Activated naive CD8-positive, alpha-beta T cell treated with anti-CD3 and anti-CD28 coated beads for 36 hours (primary cell): ENCODE measurements at regions not wholly inside any gene's neighbourhood (a gene's known extent, or its start where the extent isn't known, plus 50 kb on each side); places are given as distances from the start of the nearest gene placed in this dataset.

ENCODE experiments used
- DNase-seq: peaks from one replicate; pipeline ENCODE4 v3.0.0; 2021
- H3K27ac Mint-ChIP-seq: one replicate; pipeline ENCODE4 v1.8.0; 2022; ENCODE audit warnings: mild to moderate bottlenecking, moderate library complexity, mixed read lengths
- H3K27me3 Mint-ChIP-seq: one replicate; pipeline ENCODE4 v1.8.0; 2022; ENCODE audit warnings: mild to moderate bottlenecking, mixed read lengths
- H3K36me3 Mint-ChIP-seq: one replicate; pipeline ENCODE4 v1.8.0; 2021; ENCODE audit warnings: mild to moderate bottlenecking, mixed read lengths
- H3K4me1 Mint-ChIP-seq: one replicate; pipeline ENCODE4 v1.8.0; 2021; ENCODE audit warnings: mixed read lengths
- H3K4me3 Mint-ChIP-seq: one replicate; pipeline ENCODE4 v1.8.0; 2022; ENCODE audit warnings: mild to moderate bottlenecking, moderate library complexity, mixed read lengths
- H3K9me3 Mint-ChIP-seq: one replicate; pipeline ENCODE4 v1.8.0; 2022; ENCODE audit warnings: mixed read lengths

DNA sequence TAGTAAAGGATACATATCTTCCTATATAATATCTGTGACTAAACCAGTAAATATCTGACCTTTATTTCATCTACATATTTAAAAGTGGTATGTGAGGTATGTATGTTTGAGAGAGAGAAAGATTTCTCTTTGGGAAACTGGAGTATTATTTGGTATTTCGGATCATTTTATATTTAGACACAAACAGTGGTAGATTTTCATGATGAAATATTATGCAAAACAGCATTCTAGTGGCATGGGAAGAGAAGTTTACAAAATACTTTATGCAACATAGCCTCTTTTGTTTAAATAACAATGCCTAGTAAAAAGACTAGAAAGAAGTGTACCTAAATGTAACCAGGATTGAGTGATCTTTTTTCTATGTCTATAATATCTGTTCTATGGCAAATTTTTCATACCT, 98.6 kb upstream of the TMEM168 start:
- DNase-seq = no peak
- Mint-ChIP-seq H3K27me3 (no peaks in the 10 kb centered on the region), H3K36me3 (peaks cover 31% of the 10 kb centered on the region), H3K9me3 (no peaks in the 10 kb centered on the region), H3K4me3 (no peak overlapping the region), H3K4me1 (peaks cover 5% of the 10 kb centered on the region), H3K27ac (no peak overlapping the region)

DNA sequence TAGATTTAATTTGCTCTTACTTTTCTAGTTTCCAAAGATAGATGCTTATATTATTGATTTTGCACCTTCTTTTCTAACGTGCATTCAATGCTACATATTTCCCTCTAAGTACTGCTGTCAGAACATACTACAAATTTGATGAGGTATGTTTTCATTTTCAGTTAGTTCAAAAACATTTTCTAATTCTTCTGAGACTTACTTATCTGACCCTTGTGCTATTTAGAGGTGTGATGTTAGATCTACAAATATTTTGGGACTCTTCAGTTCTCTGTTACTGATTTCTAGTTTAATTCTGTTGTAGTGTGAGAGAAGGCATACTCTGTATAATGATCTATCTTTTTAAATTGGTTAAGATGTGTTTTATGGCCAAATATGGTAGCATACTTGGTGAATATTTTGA, 97.8 kb upstream of the TMEM168 start:
- H3K36me3 Mint-ChIP-seq = peaks cover 25% of the 10 kb centered on the region
- DNase-seq = no peak
- H3K27ac Mint-ChIP-seq = no peak overlapping the region
- H3K4me1 Mint-ChIP-seq = peaks cover 7% of the 10 kb centered on the region
- no peaks in the 10 kb centered on the region for H3K27me3 Mint-ChIP-seq
- H3K4me3 Mint-ChIP-seq = no peak overlapping the region
- H3K9me3 Mint-ChIP-seq = no peaks in the 10 kb centered on the region

GRCh38 chr7:112887337-112887736, 97.1 kb upstream of the TMEM168 start:
- peaks cover 25% of the 10 kb centered on the region for H3K36me3 Mint-ChIP-seq
- no peak overlapping the region for H3K27ac Mint-ChIP-seq
- no peak for DNase-seq
- no peaks in the 10 kb centered on the region for H3K27me3 Mint-ChIP-seq
- no peak overlapping the region for H3K4me3 Mint-ChIP-seq
- H3K9me3 Mint-ChIP-seq = no peaks in the 10 kb centered on the region
- peaks cover 9% of the 10 kb centered on the region for H3K4me1 Mint-ChIP-seq

DNA sequence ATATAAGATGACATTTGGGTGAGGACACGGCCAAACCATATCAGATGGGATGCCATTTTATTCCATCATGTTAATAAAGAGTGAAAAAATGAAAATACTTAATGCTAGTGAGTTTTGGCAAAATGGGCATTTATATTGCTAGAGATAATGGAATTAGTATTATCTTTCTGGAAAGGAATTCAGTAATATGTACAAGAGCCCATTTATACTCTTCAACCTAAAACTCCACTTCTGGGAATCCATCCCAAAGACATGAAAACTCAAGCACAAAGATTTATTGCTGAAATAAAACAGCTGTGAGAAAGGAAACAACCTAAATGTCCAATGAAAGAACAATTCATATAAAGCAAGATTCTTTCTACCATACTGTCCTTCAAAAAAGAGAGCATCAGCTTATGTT, 96.0 kb upstream of the TMEM168 start:
- Mint-ChIP-seq H3K36me3 (peaks cover 21% of the 10 kb centered on the region), H3K27ac (no peak overlapping the region), H3K9me3 (no peaks in the 10 kb centered on the region), H3K27me3 (no peaks in the 10 kb centered on the region), H3K4me3 (no peak overlapping the region), H3K4me1 (peaks cover 9% of the 10 kb centered on the region)
- no peak for DNase-seq

DNA sequence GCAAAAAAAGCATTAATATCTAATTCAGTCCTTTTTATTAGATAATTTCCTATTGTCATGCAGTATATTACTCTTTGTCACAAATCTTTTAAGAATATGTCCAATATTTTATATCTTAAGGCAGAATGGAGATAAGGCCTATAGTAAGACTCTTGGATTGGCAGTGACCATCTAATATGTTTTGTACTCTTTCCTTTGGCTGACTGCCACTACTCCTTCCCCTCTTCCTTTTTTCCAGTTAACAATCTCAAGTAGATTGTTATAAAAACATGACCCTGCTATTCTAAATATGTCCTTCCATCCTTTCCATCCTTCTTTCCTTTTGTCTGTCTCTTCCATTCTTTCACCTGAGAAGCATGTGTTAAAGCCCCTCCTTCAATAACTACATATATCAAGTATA, 92.8 kb upstream of the TMEM168 start:
- Mint-ChIP-seq H3K36me3 (peaks cover 24% of the 10 kb centered on the region), H3K4me1 (peaks cover 4% of the 10 kb centered on the region), H3K27me3 (no peaks in the 10 kb centered on the region), H3K4me3 (no peak overlapping the region), H3K9me3 (no peaks in the 10 kb centered on the region), H3K27ac (no peak overlapping the region)
- DNase-seq = no peak

- Mint-ChIP-seq H3K4me1 (peaks cover 6% of the 10 kb centered on the region), H3K4me3 (no peak overlapping the region), H3K36me3 (peaks cover 27% of the 10 kb centered on the region), H3K27ac (no peak overlapping the region), H3K9me3 (no peaks in the 10 kb centered on the region), H3K27me3 (no peaks in the 10 kb centered on the region)
- no peak for DNase-seq
Measured at GRCh38 chr7:112882511-112882910, 92.3 kb upstream of the TMEM168 start.

DNA sequence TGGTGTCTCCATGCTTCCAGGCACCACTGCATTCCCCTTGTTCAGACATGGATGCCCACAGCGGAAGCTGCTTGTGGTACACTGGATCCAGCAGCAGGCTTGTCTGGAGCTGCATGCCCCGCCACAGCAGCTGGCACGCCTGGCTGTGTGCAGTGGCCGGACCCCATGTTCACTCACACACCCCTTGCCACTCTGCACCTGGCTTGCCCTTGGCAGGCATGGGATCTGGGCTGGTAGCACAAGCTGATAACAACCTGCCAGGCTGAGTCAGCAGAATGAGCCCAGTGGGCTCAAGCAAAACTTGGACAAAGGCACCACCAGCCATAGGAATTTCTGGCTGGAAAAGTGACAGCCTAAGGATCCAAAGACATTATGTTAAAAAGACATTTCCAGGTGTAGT, 91.8 kb upstream of the TMEM168 start:
- Mint-ChIP-seq H3K4me1 (peaks cover 6% of the 10 kb centered on the region), H3K36me3 (peaks cover 27% of the 10 kb centered on the region), H3K27ac (no peak overlapping the region), H3K9me3 (no peaks in the 10 kb centered on the region), H3K27me3 (no peaks in the 10 kb centered on the region), H3K4me3 (no peak overlapping the region)
- no peak for DNase-seq

DNA sequence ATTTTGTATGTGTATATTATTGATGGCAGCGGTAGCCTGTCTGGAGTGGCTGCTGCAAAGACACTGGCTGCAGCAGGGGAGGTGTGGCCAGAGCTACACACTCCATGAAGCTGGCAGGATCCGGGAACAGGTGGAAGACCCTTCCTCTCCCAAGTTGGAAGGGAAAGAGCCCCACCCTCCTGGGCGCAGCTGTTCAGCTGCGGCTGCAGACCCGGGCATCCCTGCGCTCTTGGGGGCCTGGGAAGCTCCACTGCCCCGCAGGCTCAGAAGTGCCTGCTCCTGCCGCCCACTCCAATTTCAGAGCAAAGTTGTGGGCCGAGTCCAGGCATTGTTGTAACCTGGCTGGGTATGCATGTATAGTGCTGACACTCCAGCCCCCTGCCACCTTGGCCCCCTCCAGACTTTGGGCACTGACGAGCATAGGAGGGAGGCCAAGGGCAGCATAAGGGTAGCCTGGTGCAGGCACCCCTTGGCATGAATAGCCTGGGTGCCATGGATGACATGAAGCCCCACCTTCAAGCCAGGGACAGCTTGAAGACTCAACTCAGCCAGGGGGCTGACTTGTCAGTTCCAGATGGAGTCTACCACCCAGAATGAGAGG, 90.7 kb upstream of the TMEM168 start:
- no peak overlapping the region for H3K4me3 Mint-ChIP-seq
- DNase-seq = no peak
- no peak overlapping the region for H3K27ac Mint-ChIP-seq
- H3K4me1 Mint-ChIP-seq = peaks cover 6% of the 10 kb centered on the region
- no peaks in the 10 kb centered on the region for H3K27me3 Mint-ChIP-seq
- no peaks in the 10 kb centered on the region for H3K9me3 Mint-ChIP-seq
- peaks cover 24% of the 10 kb centered on the region for H3K36me3 Mint-ChIP-seq

GRCh38 chr7:112877691-112878460, 87.7 kb upstream of the TMEM168 start:
- H3K27ac Mint-ChIP-seq = no peak overlapping the region
- H3K27me3 Mint-ChIP-seq = no peaks in the 10 kb centered on the region
- peaks cover 10% of the 10 kb centered on the region for H3K4me1 Mint-ChIP-seq
- H3K4me3 Mint-ChIP-seq = no peak overlapping the region
- H3K9me3 Mint-ChIP-seq = no peaks in the 10 kb centered on the region
- H3K36me3 Mint-ChIP-seq = peaks cover 21% of the 10 kb centered on the region
- DNase-seq = no peak

DNA sequence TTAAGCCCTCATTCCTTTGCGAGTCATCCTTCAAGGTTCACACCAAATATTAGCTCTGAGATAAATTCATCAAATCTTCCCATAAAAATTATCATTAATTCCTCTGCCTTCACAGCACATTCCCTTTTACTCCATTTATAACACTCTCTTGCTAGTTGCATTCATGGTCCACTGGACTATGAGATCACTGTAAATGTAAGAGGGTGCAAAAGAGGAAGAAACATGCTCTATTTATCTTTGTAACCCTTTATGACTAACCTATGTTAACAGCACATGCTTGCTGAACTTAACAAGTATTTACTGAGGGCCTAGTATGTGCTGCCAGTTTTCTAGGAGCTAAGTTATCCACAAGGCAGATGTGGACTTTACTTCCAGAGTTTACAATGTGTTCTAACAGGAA, 86.7 kb upstream of the TMEM168 start:
- H3K36me3 Mint-ChIP-seq = peaks cover 21% of the 10 kb centered on the region
- H3K9me3 Mint-ChIP-seq = no peaks in the 10 kb centered on the region
- peaks cover 13% of the 10 kb centered on the region for H3K4me1 Mint-ChIP-seq
- H3K4me3 Mint-ChIP-seq = no peak overlapping the region
- H3K27me3 Mint-ChIP-seq = no peaks in the 10 kb centered on the region
- H3K27ac Mint-ChIP-seq = no peak overlapping the region
- DNase-seq = no peak

GRCh38 chr7:112874909-112875308, 84.7 kb upstream of the TMEM168 start:
- Mint-ChIP-seq H3K4me1 (peaks cover 13% of the 10 kb centered on the region), H3K27me3 (no peaks in the 10 kb centered on the region), H3K27ac (no peak overlapping the region), H3K4me3 (no peak overlapping the region), H3K36me3 (peaks cover 21% of the 10 kb centered on the region), H3K9me3 (no peaks in the 10 kb centered on the region)
- no peak for DNase-seq

DNA sequence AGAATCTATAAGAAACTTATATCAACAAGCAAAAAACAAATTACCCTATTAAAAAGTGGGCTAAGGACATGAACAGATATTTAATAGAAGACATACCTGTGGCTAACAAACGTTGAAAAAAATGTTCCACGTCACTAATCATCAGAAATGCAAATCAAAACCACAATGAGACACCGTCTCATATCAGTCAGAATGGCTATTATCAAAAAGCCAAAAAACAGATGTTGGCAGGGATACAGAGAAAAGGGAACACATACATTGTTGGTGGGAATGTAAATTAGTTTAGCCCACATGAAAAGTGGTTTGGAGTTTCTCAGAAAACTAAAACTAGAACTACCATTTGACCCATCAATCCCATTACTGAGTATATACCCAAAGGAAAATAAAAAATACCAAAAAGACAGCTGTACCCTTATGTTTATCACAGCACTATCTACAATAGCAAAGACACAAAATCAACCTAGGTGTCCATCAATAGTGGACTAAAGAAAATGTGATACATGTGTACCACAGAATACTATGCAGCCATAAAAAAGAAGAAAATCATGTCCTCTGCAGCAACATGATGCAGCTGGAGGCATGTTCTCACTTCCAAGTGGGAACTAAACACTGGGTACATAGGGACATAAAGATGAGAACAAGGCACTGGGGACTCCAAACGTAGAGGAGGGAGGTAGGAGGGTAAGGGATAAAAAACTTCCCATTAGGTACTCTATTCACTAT, 83.8 kb upstream of the TMEM168 start:
- peaks cover 22% of the 10 kb centered on the region for H3K36me3 Mint-ChIP-seq
- H3K27me3 Mint-ChIP-seq = no peaks in the 10 kb centered on the region
- DNase-seq = no peak
- H3K4me1 Mint-ChIP-seq = peaks cover 13% of the 10 kb centered on the region
- H3K27ac Mint-ChIP-seq = no peak overlapping the region
- peaks cover 1% of the 10 kb centered on the region for H3K9me3 Mint-ChIP-seq
- H3K4me3 Mint-ChIP-seq = no peak overlapping the region

GRCh38 chr7:112869111-112869774, 79.0 kb upstream of the TMEM168 start:
- peaks cover 1% of the 10 kb centered on the region for H3K9me3 Mint-ChIP-seq
- no peak overlapping the region for H3K27ac Mint-ChIP-seq
- no peaks in the 10 kb centered on the region for H3K27me3 Mint-ChIP-seq
- H3K36me3 Mint-ChIP-seq = peaks cover 6% of the 10 kb centered on the region
- peaks cover 15% of the 10 kb centered on the region for H3K4me1 Mint-ChIP-seq
- no peak overlapping the region for H3K4me3 Mint-ChIP-seq
- DNase-seq = peak; percentile 33

- peaks cover 3% of the 10 kb centered on the region for H3K9me3 Mint-ChIP-seq
- no peak for DNase-seq
- H3K36me3 Mint-ChIP-seq = peaks cover 5% of the 10 kb centered on the region
- no peak overlapping the region for H3K4me3 Mint-ChIP-seq
- H3K27ac Mint-ChIP-seq = no peak overlapping the region
- H3K27me3 Mint-ChIP-seq = no peaks in the 10 kb centered on the region
- peaks cover 12% of the 10 kb centered on the region for H3K4me1 Mint-ChIP-seq
Measured at GRCh38 chr7:112868609-112869008, 78.4 kb upstream of the TMEM168 start.

DNA sequence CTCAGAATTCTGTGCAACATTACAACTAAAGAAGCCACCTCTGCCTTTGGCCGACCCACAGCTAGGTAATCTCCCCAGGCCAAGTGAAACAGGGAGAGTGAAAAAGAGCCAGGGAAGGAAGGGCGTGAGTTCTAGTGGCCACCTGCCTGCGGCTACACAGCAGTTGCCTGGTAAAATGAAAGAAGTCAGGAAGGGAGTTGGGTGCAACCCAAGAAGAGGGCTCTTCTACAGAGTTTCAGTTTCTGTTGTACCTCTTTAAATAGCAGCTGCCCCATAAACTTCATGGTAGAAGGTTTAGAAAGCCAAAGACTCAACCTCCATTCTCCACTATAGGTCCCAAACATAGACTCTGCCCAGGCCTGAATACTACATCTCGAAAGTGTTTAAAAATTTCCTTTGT, 76.2 kb upstream of the TMEM168 start:
- no peaks in the 10 kb centered on the region for H3K27me3 Mint-ChIP-seq
- peaks cover 18% of the 10 kb centered on the region for H3K36me3 Mint-ChIP-seq
- H3K27ac Mint-ChIP-seq = no peak overlapping the region
- H3K4me3 Mint-ChIP-seq = no peak overlapping the region
- H3K9me3 Mint-ChIP-seq = peaks cover 3% of the 10 kb centered on the region
- H3K4me1 Mint-ChIP-seq = peaks cover 5% of the 10 kb centered on the region
- no peak for DNase-seq
